Calu3 (cell line): ENCODE measurements at regions not wholly inside any gene's neighbourhood (a gene's known extent, or its start where the extent isn't known, plus 50 kb on each side); places are given as distances from the start of the nearest gene placed in this dataset.

ENCODE experiments used
- BruUV-seq: library from RNA; stranded (reverse); fragments of 400-500 nt; replicated peaks from 2 replicates; lab custom pipeline; 2021; lab: Mats Ljungman, UMichigan
- CTCF ChIA-PET: fragments of 300-600 bp; sonication (Branson Sonifier 250); formaldehyde crosslinking; loops from one replicate; lab custom pipeline; 2022; ENCODE audit warnings: antibody characterized with exemption; lab: Charles Lee
- DNase-seq: peaks from one replicate; pipeline ENCODE4 v3.0.0; 2022
- H3K27ac Mint-ChIP-seq: one replicate; pipeline ENCODE4 v1.8.0; 2022; ENCODE audit warnings: mixed read lengths; ENCODE audit not compliant: unreplicated experiment
- H3K27me3 Mint-ChIP-seq: one replicate; pipeline ENCODE4 v1.8.0; 2022; ENCODE audit warnings: mixed read lengths; ENCODE audit not compliant: unreplicated experiment
- H3K36me3 Mint-ChIP-seq: one replicate; pipeline ENCODE4 v1.8.0; 2022; ENCODE audit warnings: mild to moderate bottlenecking, moderate library complexity, mixed read lengths; ENCODE audit not compliant: insufficient read depth, unreplicated experiment
- H3K4me1 Mint-ChIP-seq: one replicate; pipeline ENCODE4 v1.8.0; 2022; ENCODE audit warnings: mild to moderate bottlenecking, low read depth, mixed read lengths; ENCODE audit not compliant: unreplicated experiment
- H3K4me3 Mint-ChIP-seq: one replicate; pipeline ENCODE4 v1.8.0; 2022; ENCODE audit warnings: mild to moderate bottlenecking, low read depth, moderate library complexity, mixed read lengths; ENCODE audit not compliant: unreplicated experiment
- H3K9me3 Mint-ChIP-seq: one replicate; pipeline ENCODE4 v1.8.0; 2022; ENCODE audit warnings: low read depth, mixed read lengths; ENCODE audit not compliant: unreplicated experiment
- CTCF ChIP-seq: fragments of 200-600 bp; IDR thresholded peaks from one replicate; pipeline ENCODE4 v1.8.0; 2022; ENCODE audit warnings: antibody characterized with exemption; ENCODE audit not compliant: unreplicated experiment
- intact Hi-C: fragments of 100-400 bp; cut with micrococcal nuclease; formaldehyde crosslinking; loops from one replicate; pipeline ENCODE4 v1.10.0; 2022; ENCODE audit not compliant: unreplicated experiment

- Mint-ChIP-seq H3K27me3 (no peaks in the 10 kb centered on the region), H3K4me3 (no peak overlapping the region), H3K27ac (no peak overlapping the region), H3K9me3 (no peaks in the 10 kb centered on the region), H3K4me1 (peaks cover 20% of the 10 kb centered on the region), H3K36me3 (no peaks in the 10 kb centered on the region)
- no peak for TF ChIP-seq CTCF
- CTCF ChIA-PET, result interaction anchor here (0.6 kb wide), 2 partner anchors 897 to 1448 kb away, joined by 3 to 8 read pairs; no protein-coding TSS in a partner anchor
- intact Hi-C loops, result no loop called here
- no peak for DNase-seq
- BruUV-seq, result no TSS peak
Measured at GRCh38 chr18:59041819-59042815, 97.6 kb upstream of the SEC11C start.

- peaks cover 9% of the 10 kb centered on the region for H3K4me1 Mint-ChIP-seq
- CTCF ChIA-PET, result interaction anchor here (0.6 kb wide), 1 partner anchor 23 kb away, joined by 4 read pairs; no protein-coding TSS in a partner anchor
- no peak for DNase-seq
- intact Hi-C loops, result no loop called here
- TF ChIP-seq CTCF, result no peak
- H3K27ac Mint-ChIP-seq, result no peak overlapping the region
- H3K27me3 Mint-ChIP-seq, result no peaks in the 10 kb centered on the region
- no TSS peak for BruUV-seq
- H3K36me3 Mint-ChIP-seq, result no peaks in the 10 kb centered on the region
- no peak overlapping the region for H3K4me3 Mint-ChIP-seq
- H3K9me3 Mint-ChIP-seq, result no peaks in the 10 kb centered on the region
Measured at GRCh38 chr18:59044855-59045254, 94.8 kb upstream of the SEC11C start.

GRCh38 chr18:59047321-59048047 lies 92.2 kb upstream of the SEC11C start:
- Mint-ChIP-seq H3K36me3 (no peaks in the 10 kb centered on the region), H3K4me3 (no peak overlapping the region), H3K27me3 (no peaks in the 10 kb centered on the region), H3K27ac (no peak overlapping the region), H3K4me1 (no peaks in the 10 kb centered on the region), H3K9me3 (no peaks in the 10 kb centered on the region)
- no peak for TF ChIP-seq CTCF
- DNase-seq, result no peak
- BruUV-seq, result no TSS peak
- intact Hi-C loops, result no loop called here
- CTCF ChIA-PET, result no interaction called here

- Mint-ChIP-seq H3K4me1 (no peaks in the 10 kb centered on the region), H3K4me3 (no peak overlapping the region), H3K36me3 (no peaks in the 10 kb centered on the region), H3K9me3 (no peaks in the 10 kb centered on the region), H3K27ac (no peak overlapping the region), H3K27me3 (no peaks in the 10 kb centered on the region)
- intact Hi-C loops, result no loop called here
- DNase-seq, result no peak
- CTCF ChIA-PET, result no interaction called here
- BruUV-seq, result no TSS peak
- no peak for TF ChIP-seq CTCF
Measured at GRCh38 chr18:59048048-59048363, 91.7 kb upstream of the SEC11C start.
